ENCODE measurements at regions not wholly inside any gene's neighbourhood (a gene's known extent, or its start where the extent isn't known, plus 50 kb on each side); places are given as distances from the start of the nearest gene placed in this dataset.

GRCh38 chr9:74117151-74117550, 380.0 kb upstream of the RORB start:
- no peaks in the 10 kb centered on the region for H3F3A ChIP-seq (replicated peaks; ENCODE audit: insufficient read depth)
- ChIA-PET POLR2A (no interaction called here), CTCF (no interaction called here)
- no peaks in the 10 kb centered on the region; a peak in 1 of 4 replicates for H3K4me1 ChIP-seq (ENCODE audit: control insufficient read depth in 1 of 2, insufficient read depth in 2 of 2, low read depth in 1 of 2, low read length in 1 of 2)
- H3K79me2 ChIP-seq (ENCODE audit: insufficient read depth) = no peaks in the 10 kb centered on the region
- H4K20me1 ChIP-seq (ENCODE audit: insufficient read depth) = no peaks in the 10 kb centered on the region
- no peaks in the 10 kb centered on the region for H3K27me3 ChIP-seq (ENCODE audit: insufficient read depth)
- no peak overlapping the region for H3K9ac ChIP-seq
- no peaks in the 10 kb centered on the region for H3K9me2 ChIP-seq
- no peak overlapping the region for H3K27ac ChIP-seq (ENCODE audit: low read depth in 2 of 2, low read length in 1 of 2)
- no peak for TF ChIP-seq FOXJ3 (CRISPR knock-in tag; IDR thresholded peaks at IDR 0.05)
- no peak for TF ChIP-seq YY1 (IDR thresholded peaks at IDR 0.05; ENCODE audit: low read depth)
- no peak for TF ChIP-seq USF1 (IDR thresholded peaks at IDR 0.05; ENCODE audit: borderline replicate concordance, low read depth)
- no peak for TF ChIP-seq SMC3 (IDR thresholded peaks at IDR 0.05; ENCODE audit: low read depth, low read length)
- no peak for TF ChIP-seq REST (IDR thresholded peaks at IDR 0.05; ENCODE audit: low read depth, low read length)
- TF ChIP-seq FOSL2 (IDR thresholded peaks at IDR 0.05; ENCODE audit: borderline replicate concordance, low read depth) = no peak
- no peak for TF ChIP-seq ZBTB33 (IDR thresholded peaks at IDR 0.05; ENCODE audit: borderline replicate concordance, low read depth)
- TF ChIP-seq RFX5 (IDR thresholded peaks at IDR 0.05; ENCODE audit: low read length) = no peak
- TF ChIP-seq RXRA (IDR thresholded peaks at IDR 0.05; ENCODE audit: borderline replicate concordance, low read depth) = no peak
- no peak for TF ChIP-seq CHD2 (IDR thresholded peaks at IDR 0.05; ENCODE audit: low read length, partially characterized antibody)
- TF ChIP-seq TCF12 (IDR thresholded peaks at IDR 0.05) = no peak
- TF ChIP-seq EP300 (IDR thresholded peaks at IDR 0.05; ENCODE audit: borderline replicate concordance in 1 of 2, low read depth in 1 of 2, low read length in 1 of 2) = no peak
- TF ChIP-seq JUND (IDR thresholded peaks at IDR 0.05) = no peak
- TF ChIP-seq NFIC (IDR thresholded peaks at IDR 0.05; ENCODE audit: borderline replicate concordance) = no peak
- TF ChIP-seq TEAD4 (IDR thresholded peaks at IDR 0.05; ENCODE audit: borderline replicate concordance, insufficient read depth) = no peak
- no peak for TF ChIP-seq MEF2A (IDR thresholded peaks at IDR 0.05; ENCODE audit: borderline replicate concordance, low read depth)
- TF ChIP-seq TAF1 (IDR thresholded peaks at IDR 0.05; ENCODE audit: borderline replicate concordance, low read depth, low read length) = no peak
- TF ChIP-seq MAX (IDR thresholded peaks at IDR 0.05; ENCODE audit: low read depth) = no peak
- no peak for TF ChIP-seq SIN3A (IDR thresholded peaks at IDR 0.05; ENCODE audit: borderline replicate concordance, low read depth, low read length)
- H2AFZ ChIP-seq (ENCODE audit: low read depth) = no peak overlapping the region
- H3K4me3 ChIP-seq (ENCODE audit: low read depth in 2 of 2, low read length in 1 of 2) = no peak overlapping the region
- no peaks in the 10 kb centered on the region for H3K9me3 ChIP-seq
- no peak for DNase-seq
- H3K4me2 ChIP-seq = no peak overlapping the region
- H3K36me3 ChIP-seq (replicated peaks in 1 of 2; ENCODE audit: control insufficient read depth in 1 of 2, insufficient read depth in 2 of 2, low read length in 1 of 2) = no peaks in the 10 kb centered on the region

All from SK-N-SH (cell line).